ENCODE measurements at regions not wholly inside any gene's neighbourhood (a gene's known extent, or its start where the extent isn't known, plus 50 kb on each side); places are given as distances from the start of the nearest gene placed in this dataset.

DNA sequence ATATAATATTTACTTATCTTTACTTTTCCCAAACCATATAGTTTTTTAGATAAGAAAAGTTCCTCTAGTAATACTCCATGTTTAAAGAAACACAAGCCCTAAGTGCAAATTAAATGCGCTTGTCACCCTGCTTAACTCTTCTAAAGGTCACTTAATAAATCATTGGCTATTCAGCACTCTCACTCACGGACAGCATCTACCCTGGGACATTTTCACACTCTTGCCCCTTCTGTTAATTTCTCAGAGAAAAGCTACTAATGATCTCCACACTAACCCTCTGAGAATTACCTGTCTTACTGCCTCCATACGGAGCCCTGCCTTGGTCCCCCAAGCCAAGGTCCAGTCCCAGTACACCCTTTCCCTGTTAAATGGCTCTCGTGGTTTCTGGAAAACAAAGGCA lies 102.2 kb downstream of the NRN1 start:
- no peak overlapping the region for H3K9ac ChIP-seq (ENCODE audit: low read length)
- no peaks in the 10 kb centered on the region for H3K9me3 ChIP-seq (ENCODE audit: low read length)
- H4K20me1 ChIP-seq (ENCODE audit: insufficient read depth, low read length), result no peaks in the 10 kb centered on the region
- no peak overlapping the region for H3K27ac ChIP-seq (ENCODE audit: low read depth, low read length, poor library complexity, severe bottlenecking)
- no peaks in the 10 kb centered on the region for H3K9me2 ChIP-seq (ENCODE audit: low read depth, low read length)
- no peaks in the 10 kb centered on the region for H3F3A ChIP-seq (ENCODE audit: insufficient read depth, low read length)
- H3K36me3 ChIP-seq (ENCODE audit: insufficient read depth, low read length), result no peaks in the 10 kb centered on the region
- no peaks in the 10 kb centered on the region for H3K4me1 ChIP-seq (ENCODE audit: insufficient read depth, low read length, severe bottlenecking)
- TF ChIP-seq EZH2 (IDR thresholded peaks at IDR 0.05; ENCODE audit: borderline replicate concordance, low read length), result no peak
- TF ChIP-seq, protein P1, sequence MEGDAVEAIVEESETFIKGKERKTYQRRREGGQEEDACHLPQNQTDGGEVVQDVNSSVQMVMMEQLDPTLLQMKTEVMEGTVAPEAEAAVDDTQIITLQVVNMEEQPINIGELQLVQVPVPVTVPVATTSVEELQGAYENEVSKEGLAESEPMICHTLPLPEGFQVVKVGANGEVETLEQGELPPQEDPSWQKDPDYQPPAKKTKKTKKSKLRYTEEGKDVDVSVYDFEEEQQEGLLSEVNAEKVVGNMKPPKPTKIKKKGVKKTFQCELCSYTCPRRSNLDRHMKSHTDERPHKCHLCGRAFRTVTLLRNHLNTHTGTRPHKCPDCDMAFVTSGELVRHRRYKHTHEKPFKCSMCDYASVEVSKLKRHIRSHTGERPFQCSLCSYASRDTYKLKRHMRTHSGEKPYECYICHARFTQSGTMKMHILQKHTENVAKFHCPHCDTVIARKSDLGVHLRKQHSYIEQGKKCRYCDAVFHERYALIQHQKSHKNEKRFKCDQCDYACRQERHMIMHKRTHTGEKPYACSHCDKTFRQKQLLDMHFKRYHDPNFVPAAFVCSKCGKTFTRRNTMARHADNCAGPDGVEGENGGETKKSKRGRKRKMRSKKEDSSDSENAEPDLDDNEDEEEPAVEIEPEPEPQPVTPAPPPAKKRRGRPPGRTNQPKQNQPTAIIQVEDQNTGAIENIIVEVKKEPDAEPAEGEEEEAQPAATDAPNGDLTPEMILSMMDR (IDR thresholded peaks at IDR 0.05; ENCODE audit: low read length), result no peak
- H3K4me2 ChIP-seq (ENCODE audit: low read length), result no peak overlapping the region
- H2AFZ ChIP-seq (ENCODE audit: low read length), result no peak overlapping the region
- H3K79me2 ChIP-seq (ENCODE audit: insufficient read depth, low read length), result no peaks in the 10 kb centered on the region
- no peak overlapping the region for H3K4me3 ChIP-seq (ENCODE audit: low read depth, low read length, poor library complexity, severe bottlenecking)
- no peaks in the 10 kb centered on the region for H3K27me3 ChIP-seq (ENCODE audit: insufficient read depth, low read length)

DNA sequence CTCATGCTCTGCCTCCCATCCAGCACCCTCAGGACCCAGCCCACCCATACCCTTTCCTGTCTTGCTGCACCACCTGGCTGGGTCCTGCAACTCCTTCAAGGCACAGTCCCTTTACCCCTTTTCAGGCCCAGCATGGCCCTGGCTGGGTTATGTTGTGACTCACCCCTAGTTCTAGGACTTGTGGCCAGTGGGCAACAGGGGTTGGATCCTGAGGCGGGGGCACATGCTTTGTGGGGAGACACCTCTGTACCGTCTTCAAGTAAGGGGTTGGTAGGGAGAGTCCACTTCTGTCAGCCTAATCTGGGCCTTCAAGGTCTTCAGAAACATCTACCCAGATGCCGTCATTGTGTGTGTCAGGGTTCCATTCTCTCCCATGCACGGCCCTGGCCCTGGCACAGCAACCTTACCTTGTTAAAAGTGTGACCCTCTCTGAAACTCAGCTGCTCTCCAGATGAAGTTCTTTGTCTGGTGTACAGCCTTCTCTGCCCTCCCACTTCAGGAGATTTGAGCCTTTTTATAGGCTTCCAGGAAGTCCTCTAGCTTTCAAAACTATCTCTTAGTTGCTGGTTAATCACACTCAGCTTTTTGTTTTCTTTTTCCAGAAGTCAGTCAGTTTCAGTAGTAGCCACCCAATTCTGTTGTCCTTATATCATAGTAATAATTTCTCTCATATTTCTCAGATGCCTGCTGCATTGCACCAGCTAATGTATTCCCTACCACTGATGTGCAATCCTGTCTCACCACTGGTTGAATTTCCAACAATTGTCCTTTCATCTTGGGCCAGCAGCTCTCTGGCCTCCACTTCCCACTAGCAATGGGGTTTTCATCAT lies 107.3 kb downstream of the NRN1 start:
- no peaks in the 10 kb centered on the region for H3K4me1 ChIP-seq (ENCODE audit: insufficient read depth, low read length, severe bottlenecking)
- TF ChIP-seq EZH2 (IDR thresholded peaks at IDR 0.05; ENCODE audit: borderline replicate concordance, low read length), result no peak
- TF ChIP-seq, protein P1 (IDR thresholded peaks at IDR 0.05; ENCODE audit: low read length), result no peak
- no peak overlapping the region for H3K9ac ChIP-seq (ENCODE audit: low read length)
- H3F3A ChIP-seq (ENCODE audit: insufficient read depth, low read length), result no peaks in the 10 kb centered on the region
- no peaks in the 10 kb centered on the region; the same call in 1 of the 2 replicates for H3K36me3 ChIP-seq (ENCODE audit: insufficient read depth, low read length)
- H3K4me3 ChIP-seq (ENCODE audit: low read depth, low read length, poor library complexity, severe bottlenecking), result no peak overlapping the region
- H3K27me3 ChIP-seq (ENCODE audit: insufficient read depth, low read length), result no peaks in the 10 kb centered on the region
- no peaks in the 10 kb centered on the region for H3K9me3 ChIP-seq (ENCODE audit: low read length)
- no peaks in the 10 kb centered on the region for H4K20me1 ChIP-seq (ENCODE audit: insufficient read depth, low read length)
- H3K27ac ChIP-seq (ENCODE audit: low read depth, low read length, poor library complexity, severe bottlenecking), result no peak overlapping the region
- no peaks in the 10 kb centered on the region for H3K79me2 ChIP-seq (ENCODE audit: insufficient read depth, low read length)
- no peak overlapping the region for H3K4me2 ChIP-seq (ENCODE audit: low read length)
- H2AFZ ChIP-seq (ENCODE audit: low read length), result no peak overlapping the region
- H3K9me2 ChIP-seq (ENCODE audit: low read depth, low read length), result no peaks in the 10 kb centered on the region

DNA sequence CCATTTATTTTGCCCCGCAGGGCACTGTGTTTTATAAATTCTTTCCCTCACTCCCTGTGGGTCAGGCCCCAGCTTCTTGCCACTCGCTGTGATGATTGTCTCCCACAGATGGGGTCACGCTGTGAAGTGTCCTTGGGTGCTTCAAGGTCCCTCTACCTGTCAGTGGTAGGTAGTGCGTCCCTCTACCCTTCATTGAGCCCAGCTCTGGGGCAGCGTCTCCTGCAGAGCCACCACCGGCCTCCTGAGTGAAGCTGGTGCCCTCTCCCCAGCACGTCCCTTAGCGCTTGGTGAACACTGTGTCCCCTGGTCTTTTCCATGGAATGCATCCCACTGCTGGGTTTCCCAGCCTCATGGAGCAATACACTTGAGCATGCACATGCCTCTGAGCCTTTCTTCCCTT lies 108.2 kb downstream of the NRN1 start:
- Histone ChIP-seq H3K27ac (ENCODE audit: low read depth, low read length, poor library complexity, severe bottlenecking) (no peak overlapping the region), H3K36me3 (ENCODE audit: insufficient read depth, low read length) (no peaks in the 10 kb centered on the region; the same call in 1 of the 2 replicates), H3K9me2 (ENCODE audit: low read depth, low read length) (no peaks in the 10 kb centered on the region), H3K27me3 (ENCODE audit: insufficient read depth, low read length) (no peaks in the 10 kb centered on the region), H3F3A (ENCODE audit: insufficient read depth, low read length) (no peaks in the 10 kb centered on the region), H4K20me1 (ENCODE audit: insufficient read depth, low read length) (no peaks in the 10 kb centered on the region), H3K4me2 (ENCODE audit: low read length) (no peak overlapping the region), H3K9ac (ENCODE audit: low read length) (no peak overlapping the region), H3K79me2 (ENCODE audit: insufficient read depth, low read length) (no peaks in the 10 kb centered on the region), H3K4me1 (ENCODE audit: insufficient read depth, low read length, severe bottlenecking) (peaks cover 1% of the 10 kb centered on the region), H3K4me3 (ENCODE audit: low read depth, low read length, poor library complexity, severe bottlenecking) (no peak overlapping the region), H3K9me3 (ENCODE audit: low read length) (no peaks in the 10 kb centered on the region), H2AFZ (ENCODE audit: low read length) (no peak overlapping the region)
- no peak for TF ChIP-seq EZH2 (IDR thresholded peaks at IDR 0.05; ENCODE audit: borderline replicate concordance, low read length)
- TF ChIP-seq, protein P1 (IDR thresholded peaks at IDR 0.05; ENCODE audit: low read length), result peak; percentile 13; the same call in 1 of the 2 replicates

Measured in OCI-LY1 (cell line).